Pancreas (tissue), 10 donors: ENCODE measurements at regions not wholly inside any gene's neighbourhood (a gene's known extent, or its start where the extent isn't known, plus 50 kb on each side); places are given as distances from the start of the nearest gene placed in this dataset.

Source experiments
- ATAC-seq, 4 donors: fragments of 200-7000 bp; cut with Tn5 transposase; one replicate each; pipeline versions ENCODE4 v1.8.0 to v1.9.1; 2020; ENCODE audit warnings: mild to moderate bottlenecking in 4 of 4, moderate library complexity in 4 of 4
- DNase-seq, 6 donors: peaks; one replicate each; pipeline ENCODE4 v3.0.0-alpha.2; 2020
- FAIRE-seq: peaks from 2 replicates; lab custom pipeline; 2012; peaks lifted over from hg19 to GRCh38; lab: Jason Lieb, UNC
- H3K27ac ChIP-seq, 4 donors: fragments of 200-600 bp; sonication (generic); 1 replicate in 3 of 4; 2 replicates in 1 of 4; pipeline versions ENCODE4 v1.5.0 to v1.8.0; 2020
- H3K27me3 ChIP-seq, 4 donors: fragments of 200-600 bp; one replicate each; pipeline ENCODE4 v1.8.0; 2021
- H3K36me3 ChIP-seq, 3 donors: fragments of 200-600 bp; sonication (generic) in 1 of 3; one replicate each; pipeline versions ENCODE4 v1.5.0 to v1.8.0; 2020 to 2021
- H3K4me1 ChIP-seq, 3 donors: fragments of 200-600 bp; one replicate each; pipeline ENCODE4 v1.8.0; 2021
- H3K4me3 ChIP-seq, 4 donors: fragments of 200-600 bp; sonication (generic) in 2 of 4; one replicate each; pipeline versions ENCODE4 v1.5.0 to v1.8.0; 2020 to 2021
- H3K9me3 ChIP-seq, 4 donors: fragments of 200-600 bp; one replicate each; pipeline ENCODE4 v1.8.0; 2021
- CTCF ChIP-seq, 4 donors: fragments of 200-600 bp; sonication (generic) in 3 of 4; IDR thresholded peaks; one replicate each; pipeline versions ENCODE4 v1.5.0 to v1.8.0; 2021; ENCODE audit warnings: antibody characterized with exemption in 4 of 4
- WGBS, 2 donors: extraction: QIAGEN DNeasy Blood & Tissue Kit; methylation state at CpG; one replicate each; pipeline ENCODE4 v1.1.7; 2013; 5-methylcytosine and 5-hydroxymethylcytosine counted together
- intact Hi-C, 3 donors: fragments of 100-400 bp; cut with DNase I; formaldehyde crosslinking; loops; one replicate each; pipeline versions ENCODE4 v1.11.1 to v1.14.2; 2022
- donor health status: healthy with polysubstance abuse.
- donor health status: DM: no; HTN: no; CAD: no; lungs with moderate emphysema.
- donor health status: DM: no; HTN: no; CAD: no.
- donor health status: control.
- donor health status: control.
- donor health status: Bipolar disorder and iron deficiency.
- donor health status: DM: yes; HTN: yes; CAD: no.
- donor health status: DM: no; HTN: no; CAD: no.
- donor health status: DM: no; HTN: no; CAD: no.
- donor health status: DM: yes; HTN: yes; CAD: no.

- Histone ChIP-seq H3K4me1 (no peaks in the 10 kb centered on the region), H3K4me3 (no peak overlapping the region), H3K27me3 (no peaks in the 10 kb centered on the region), H3K36me3 (no peaks in the 10 kb centered on the region), H3K27ac (no peak overlapping the region), H3K9me3 (no peaks in the 10 kb centered on the region)
- no peak for DNase-seq
- no peak for ATAC-seq
- WGBS, 2 donors, result 9 to 10% methylated on average over 10 of the region's 10 CpGs
- FAIRE-seq, result no peak
- intact Hi-C loops, result no loop called here
- TF ChIP-seq CTCF (IDR thresholded peaks at IDR 0.05), result no peak
Measured at GRCh38 chr13:53238261-53238660, 209.6 kb downstream of the OLFM4 start.

GRCh38 chr13:53240401-53241025, 211.9 kb downstream of the OLFM4 start:
- FAIRE-seq (no peak), DNase-seq (no peak), ATAC-seq (no peak)
- intact Hi-C loops, result no loop called here
- 65 to 69% methylated on average over 14 of the region's 14 CpGs for WGBS, 2 donors
- H3K4me1 ChIP-seq, result no peaks in the 10 kb centered on the region
- H3K27ac ChIP-seq, result no peak overlapping the region
- H3K27me3 ChIP-seq, result no peaks in the 10 kb centered on the region
- no peaks in the 10 kb centered on the region for H3K9me3 ChIP-seq
- no peaks in the 10 kb centered on the region for H3K36me3 ChIP-seq
- no peak for TF ChIP-seq CTCF (IDR thresholded peaks at IDR 0.05)
- no peak overlapping the region for H3K4me3 ChIP-seq

GRCh38 chr13:53241891-53242348, 213.3 kb downstream of the OLFM4 start:
- 42 to 51% methylated on average over 5 of the region's 5 CpGs for WGBS, 2 donors
- no peaks in the 10 kb centered on the region for H3K36me3 ChIP-seq
- intact Hi-C loops, result no loop called here
- TF ChIP-seq CTCF (IDR thresholded peaks at IDR 0.05), result no peak
- H3K4me1 ChIP-seq, result no peaks in the 10 kb centered on the region
- ATAC-seq (no peak), FAIRE-seq (no peak), DNase-seq (no peak)
- H3K4me3 ChIP-seq, result no peak overlapping the region
- H3K27ac ChIP-seq, result no peak overlapping the region
- no peaks in the 10 kb centered on the region for H3K9me3 ChIP-seq
- H3K27me3 ChIP-seq, result no peaks in the 10 kb centered on the region

- FAIRE-seq, result no peak
- no peak overlapping the region for H3K4me3 ChIP-seq
- no peaks in the 10 kb centered on the region for H3K36me3 ChIP-seq
- ATAC-seq, result no peak
- no peak for DNase-seq
- no peaks in the 10 kb centered on the region for H3K27me3 ChIP-seq
- 37 to 43% methylated on average over 1 of the region's 1 CpG for WGBS, 2 donors
- intact Hi-C loops, result no loop called here
- TF ChIP-seq CTCF (IDR thresholded peaks at IDR 0.05), result no peak
- no peak overlapping the region for H3K27ac ChIP-seq
- H3K9me3 ChIP-seq, result no peaks in the 10 kb centered on the region
- H3K4me1 ChIP-seq, result no peaks in the 10 kb centered on the region
Measured at GRCh38 chr13:53249236-53249635, 220.6 kb downstream of the OLFM4 start.

- peak; percentile 53 to 83 (median 74) for TF ChIP-seq CTCF (IDR thresholded peaks at IDR 0.05)
- Histone ChIP-seq H3K27me3 (no peaks in the 10 kb centered on the region), H3K36me3 (no peaks in the 10 kb centered on the region), H3K9me3 (no peaks in the 10 kb centered on the region), H3K27ac (no peak overlapping the region), H3K4me1 (no peaks in the 10 kb centered on the region), H3K4me3 (no peak overlapping the region)
- FAIRE-seq, result peak; percentile 98
- intact Hi-C loops, result no loop called here
- DNase-seq, result peak in 2 of 6 donors; percentile 13 to 18
- WGBS, 2 donors, result 7 to 10% methylated on average over 6 of the region's 6 CpGs
- ATAC-seq, result peak; percentile 83 to 98 (median 96)
Measured at GRCh38 chr13:53250272-53250875, 221.8 kb downstream of the OLFM4 start.
